B cell (primary cell): ENCODE measurements at regions not wholly inside any gene's neighbourhood (a gene's known extent, or its start where the extent isn't known, plus 50 kb on each side); places are given as distances from the start of the nearest gene placed in this dataset.

Source experiments
- ATAC-seq: fragments of 200-7000 bp; cut with Tn5 transposase; one replicate; pipeline ENCODE4 v1.10.0; 2021; ENCODE audit warnings: low read depth, mild to moderate bottlenecking, moderate number of reproducible peaks, moderate library complexity
- CTCF ChIA-PET: fragments of 350-600 bp; sonication (Branson Sonifier 250); formaldehyde crosslinking; loops from one replicate; lab custom pipeline; 2021; ENCODE audit warnings: antibody characterized with exemption, inconsistent platforms; lab: Charles Lee
- POLR2A ChIA-PET: fragments of 350-600 bp; sonication (Branson Sonifier 250); formaldehyde crosslinking; loops from one replicate; lab custom pipeline; 2021; ENCODE audit warnings: antibody characterized with exemption; lab: Charles Lee
- DNase-seq: peaks from one replicate; pipeline ENCODE4 v3.0.0; 2013
- H2AFZ ChIP-seq: 2 replicates; pipeline ENCODE4 v1.6.1; 2012; ENCODE audit warnings: mild to moderate bottlenecking, low read depth, low read length; ENCODE audit not compliant: insufficient read depth, poor library complexity, severe bottlenecking
- H3K27ac ChIP-seq, 2 donors: 1 replicate in 1 of 2; 2 replicates in 1 of 2; pipeline ENCODE4 v1.5.1; 2012 to 2013; ENCODE audit warnings: low read length in 2 of 2, mild to moderate bottlenecking in 2 of 2, moderate library complexity in 1 of 2
- H3K27me3 ChIP-seq, 4 experiments: fragments of 200-600 bp in 1 of 4; sonication (generic) in 1 of 4; replicated peaks in 1 of 4; 1 replicate in 2 of 4; 2 replicates in 2 of 4; pipeline versions ENCODE4 v1.6.1 to v1.7.0; 2013 to 2016; ENCODE audit warnings: low read length in 3 of 4, mild to moderate bottlenecking in 2 of 4, mixed read lengths in 1 of 4, moderate library complexity in 1 of 4; ENCODE audit not compliant: insufficient read depth in 4 of 4, control insufficient read depth in 3 of 4; ENCODE audit errors: control extremely low read depth in 1 of 4
- H3K36me3 ChIP-seq, 2 experiments: replicated peaks in 1 of 2; 1 replicate in 1 of 2; 2 replicates in 1 of 2; pipeline versions ENCODE4 v1.6.1 to v1.7.1; 2013; ENCODE audit warnings: low read length in 1 of 2; ENCODE audit not compliant: insufficient read depth in 2 of 2, control insufficient read depth in 1 of 2; ENCODE audit errors: control extremely low read depth in 1 of 2, extremely low read depth in 1 of 2
- H3K4me1 ChIP-seq, 2 donors: fragments of 200-600 bp in 1 of 2; sonication (generic) in 1 of 2; 1 replicate in 1 of 2; 2 replicates in 1 of 2; pipeline versions ENCODE4 v1.5.1 to v1.6.1; 2013 to 2017; ENCODE audit warnings: low read length in 2 of 2; ENCODE audit not compliant: control insufficient read depth in 2 of 2, insufficient read depth in 2 of 2
- H3K4me2 ChIP-seq: replicated peaks from 2 replicates; pipeline ENCODE3; 2012; ENCODE audit warnings: mild to moderate bottlenecking, low read depth, low read length; ENCODE audit not compliant: poor library complexity, severe bottlenecking
- H3K4me3 ChIP-seq, 5 experiments: fragments of 200-600 bp in 1 of 5; sonication (generic) in 1 of 5; 1 replicate in 3 of 5; 2 replicates in 2 of 5; pipeline versions ENCODE4 v1.5.1 to v1.7.0; 2011 to 2016; ENCODE audit warnings: low read length in 4 of 5, mild to moderate bottlenecking in 4 of 5, low read depth in 2 of 5, control low read depth in 1 of 5, moderate library complexity in 1 of 5; ENCODE audit not compliant: insufficient read depth in 1 of 5; ENCODE audit errors: control extremely low read depth in 1 of 5, extremely low read depth in 1 of 5
- H3K79me2 ChIP-seq: fragments of 200-600 bp; sonication (generic); one replicate; pipeline ENCODE4 v1.6.0; 2016; ENCODE audit warnings: low read length; ENCODE audit not compliant: control insufficient read depth, insufficient read depth
- H3K9ac ChIP-seq: fragments of 200-600 bp; sonication (generic); 2 replicates; pipeline ENCODE4 v1.6.1; 2017; ENCODE audit warnings: mild to moderate bottlenecking, low read length, moderate library complexity
- H3K9me3 ChIP-seq, 3 donors: one replicate each; pipeline versions ENCODE4 v1.6.1 to v1.7.1; 2013; ENCODE audit warnings: low read length in 2 of 3; ENCODE audit not compliant: control insufficient read depth in 2 of 3, insufficient read depth in 1 of 3; ENCODE audit errors: control extremely low read depth in 1 of 3
- H4K20me1 ChIP-seq: 2 replicates; pipeline ENCODE4 v1.6.0; 2012; ENCODE audit warnings: mild to moderate bottlenecking, low read length; ENCODE audit not compliant: insufficient read depth, control insufficient read depth, poor library complexity, severe bottlenecking
- H3K27ac Mint-ChIP-seq: one replicate; pipeline ENCODE4 v1.8.0; 2021; ENCODE audit warnings: mixed read lengths
- H3K27me3 Mint-ChIP-seq: one replicate; pipeline ENCODE4 v1.8.0; 2021; ENCODE audit warnings: mixed read lengths
- H3K4me1 Mint-ChIP-seq: one replicate; pipeline ENCODE4 v1.8.0; 2021; ENCODE audit warnings: mixed read lengths
- H3K4me3 Mint-ChIP-seq: one replicate; pipeline ENCODE4 v1.8.0; 2021; ENCODE audit warnings: mixed read lengths
- H3K9me3 Mint-ChIP-seq: one replicate; pipeline ENCODE4 v1.8.0; 2022; ENCODE audit warnings: mixed read lengths; ENCODE audit not compliant: insufficient read depth
- CTCF ChIP-seq: fragments of 200-600 bp; IDR thresholded peaks from one replicate; pipeline ENCODE4 v1.8.0; 2022; ENCODE audit warnings: antibody characterized with exemption, mild to moderate bottlenecking
- EZH2 ChIP-seq: IDR thresholded peaks from 2 replicates; pipeline ENCODE4 v1.6.1; 2012; ENCODE audit warnings: borderline replicate concordance, low read depth, mild to moderate bottlenecking, moderate library complexity, low read length; ENCODE audit not compliant: insufficient read depth, poor library complexity, severe bottlenecking
- WGBS: methylation state at CpG from one replicate; pipeline ENCODE4 v1.1.5; 2013; ENCODE audit warnings: missing lambda C conversion rate; ENCODE audit not compliant: insufficient coverage; 5-methylcytosine and 5-hydroxymethylcytosine counted together
- intact Hi-C: fragments of 100-400 bp; cut with micrococcal nuclease; formaldehyde crosslinking; loops from one replicate; pipeline ENCODE4 v1.10.0; 2022

DNA sequence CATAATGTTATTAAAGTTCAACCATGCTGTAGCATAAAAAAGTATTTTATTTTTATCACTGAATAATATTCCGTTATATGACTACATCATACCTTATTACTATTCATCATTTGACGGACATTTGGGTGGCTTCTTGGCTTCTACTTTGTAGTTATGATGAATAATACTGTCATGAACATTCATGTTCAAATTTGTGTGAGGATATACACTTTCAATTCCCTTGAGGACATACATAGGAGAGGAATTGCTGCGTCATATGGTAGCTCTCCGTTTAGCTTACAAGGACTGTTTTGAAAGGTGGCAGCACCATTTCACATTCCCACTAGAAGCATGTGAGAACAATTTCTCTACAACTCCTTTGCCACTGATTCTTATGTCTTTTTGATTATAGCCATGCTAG is 910.8 kb upstream of the MIR17HG start:
- Mint-ChIP-seq H3K4me3 (no peak overlapping the region), H3K27me3 (no peaks in the 10 kb centered on the region), H3K9me3 (peaks cover 3% of the 10 kb centered on the region), H3K27ac (no peak overlapping the region), H3K4me1 (no peaks in the 10 kb centered on the region)
- Histone ChIP-seq H3K27ac (no peak overlapping the region), H3K9me3 (peaks cover 0 to under 1% (median 0%) of the 10 kb centered on the region in 3 donors), H3K4me1 (no peaks in the 10 kb centered on the region), H3K4me2 (no peak overlapping the region), H3K27me3 (no peaks in the 10 kb centered on the region), H3K36me3 (no peaks in the 10 kb centered on the region), H3K79me2 (no peaks in the 10 kb centered on the region), H4K20me1 (no peaks in the 10 kb centered on the region), H3K4me3 (no peak overlapping the region), H3K9ac (no peak overlapping the region), H2AFZ (no peak overlapping the region)
- 100% methylated on average over 2 of the region's 4 CpGs for WGBS
- DNase-seq (no peak), ATAC-seq (no peak)
- no peak for TF ChIP-seq CTCF
- TF ChIP-seq EZH2 = no peak
- intact Hi-C loops = no loop called here
- POLR2A ChIA-PET = no interaction called here
- CTCF ChIA-PET = no interaction called here

DNA sequence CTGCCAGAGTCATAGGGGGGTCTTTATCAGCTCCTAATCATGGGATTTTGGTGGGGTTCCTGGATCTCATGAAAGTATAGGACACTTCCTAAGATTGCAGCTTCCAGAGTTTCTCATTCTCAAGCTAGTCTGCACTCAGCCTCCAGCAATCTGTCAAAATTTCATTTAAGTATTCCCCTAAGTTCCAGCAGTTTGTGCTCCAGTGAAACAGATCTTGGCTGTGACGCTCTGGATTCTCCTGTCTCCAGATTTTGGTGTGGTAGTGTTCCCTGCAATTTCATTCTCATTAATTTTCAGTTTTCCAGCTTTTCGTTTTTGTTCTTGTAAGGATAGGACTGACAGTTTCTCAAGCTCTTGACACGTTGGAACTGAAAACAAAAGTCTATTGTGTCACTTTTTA is 908.9 kb upstream of the MIR17HG start:
- ATAC-seq (no peak), DNase-seq (no peak)
- no peak for TF ChIP-seq CTCF
- no peak for TF ChIP-seq EZH2
- Histone ChIP-seq H3K27me3 (no peaks in the 10 kb centered on the region), H3K27ac (no peak overlapping the region), H3K36me3 (no peaks in the 10 kb centered on the region), H4K20me1 (no peaks in the 10 kb centered on the region), H2AFZ (no peak overlapping the region), H3K4me1 (no peaks in the 10 kb centered on the region), H3K4me2 (no peak overlapping the region), H3K79me2 (no peaks in the 10 kb centered on the region), H3K4me3 (no peak overlapping the region), H3K9me3 (peaks cover 0 to 3% (median 1%) of the 10 kb centered on the region in 3 donors), H3K9ac (no peak overlapping the region)
- peaks cover 3% of the 10 kb centered on the region for H3K9me3 Mint-ChIP-seq
- no peaks in the 10 kb centered on the region for H3K4me1 Mint-ChIP-seq
- H3K27ac Mint-ChIP-seq = no peak overlapping the region
- CTCF ChIA-PET = no interaction called here
- no CpG with 5 or more reads among the region's 3 CpGs for WGBS
- H3K4me3 Mint-ChIP-seq = no peak overlapping the region
- no peaks in the 10 kb centered on the region for H3K27me3 Mint-ChIP-seq
- intact Hi-C loops = no loop called here
- POLR2A ChIA-PET = no interaction called here
